ENCODE measurements at regions not wholly inside any gene's neighbourhood (a gene's known extent, or its start where the extent isn't known, plus 50 kb on each side); places are given as distances from the start of the nearest gene placed in this dataset.

DNA sequence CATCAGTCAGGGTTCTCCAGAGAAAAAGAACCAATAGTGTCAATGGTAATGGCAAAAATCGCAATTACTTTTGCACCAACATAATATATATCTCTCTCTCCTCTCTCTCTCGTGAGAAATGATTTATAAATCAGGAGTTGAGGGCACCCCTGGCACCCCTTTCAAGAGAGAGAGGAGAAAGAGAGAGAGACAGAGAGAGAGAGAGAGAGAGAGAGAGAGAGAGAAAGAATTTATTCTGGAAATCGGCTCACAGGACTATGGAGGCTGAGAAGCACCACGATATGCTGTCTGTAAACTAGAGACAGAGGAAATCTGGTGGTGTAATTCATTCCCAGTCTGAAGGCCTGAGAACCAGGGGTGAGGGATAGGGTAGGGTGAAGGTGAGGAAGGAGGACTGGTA lies 201.9 kb upstream of the MAP3K7 start:
- no peak overlapping the region for H3K27ac ChIP-seq
- 3% methylated on average over 4 of the region's 4 CpGs for WGBS (ENCODE audit: missing lambda C conversion rate)
- no peaks in the 10 kb centered on the region for H3K4me1 ChIP-seq
- no peaks in the 10 kb centered on the region for H3K9me3 ChIP-seq
- CTCF ChIA-PET, result no interaction called here
- H3K4me2 ChIP-seq, result no peak overlapping the region
- no peak overlapping the region for H3K4me3 ChIP-seq
- POLR2A ChIA-PET, result no interaction called here
- no peak for ATAC-seq
- no peak for TF ChIP-seq POLR2A (IDR thresholded peaks at IDR 0.05; ENCODE audit: low read length)
- no peak for TF ChIP-seq RCOR1 (IDR thresholded peaks at IDR 0.05; ENCODE audit: low read depth, low read length)
- TF ChIP-seq RFX5 (IDR thresholded peaks at IDR 0.05), result no peak
- TF ChIP-seq CHD2 (IDR thresholded peaks at IDR 0.05; ENCODE audit: low read length, partially characterized antibody), result no peak
- TF ChIP-seq JUN (IDR thresholded peaks at IDR 0.05), result no peak
- TF ChIP-seq EHF (CRISPR knock-in tag; IDR thresholded peaks at IDR 0.05), result no peak
- TF ChIP-seq, protein P1, sequence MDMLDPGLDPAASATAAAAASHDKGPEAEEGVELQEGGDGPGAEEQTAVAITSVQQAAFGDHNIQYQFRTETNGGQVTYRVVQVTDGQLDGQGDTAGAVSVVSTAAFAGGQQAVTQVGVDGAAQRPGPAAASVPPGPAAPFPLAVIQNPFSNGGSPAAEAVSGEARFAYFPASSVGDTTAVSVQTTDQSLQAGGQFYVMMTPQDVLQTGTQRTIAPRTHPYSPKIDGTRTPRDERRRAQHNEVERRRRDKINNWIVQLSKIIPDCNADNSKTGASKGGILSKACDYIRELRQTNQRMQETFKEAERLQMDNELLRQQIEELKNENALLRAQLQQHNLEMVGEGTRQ (IDR thresholded peaks at IDR 0.05), result no peak
- no peak for TF ChIP-seq HOXB13 (CRISPR knock-in tag; IDR thresholded peaks at IDR 0.05; ENCODE audit: low read depth)
- TF ChIP-seq, protein P2, sequence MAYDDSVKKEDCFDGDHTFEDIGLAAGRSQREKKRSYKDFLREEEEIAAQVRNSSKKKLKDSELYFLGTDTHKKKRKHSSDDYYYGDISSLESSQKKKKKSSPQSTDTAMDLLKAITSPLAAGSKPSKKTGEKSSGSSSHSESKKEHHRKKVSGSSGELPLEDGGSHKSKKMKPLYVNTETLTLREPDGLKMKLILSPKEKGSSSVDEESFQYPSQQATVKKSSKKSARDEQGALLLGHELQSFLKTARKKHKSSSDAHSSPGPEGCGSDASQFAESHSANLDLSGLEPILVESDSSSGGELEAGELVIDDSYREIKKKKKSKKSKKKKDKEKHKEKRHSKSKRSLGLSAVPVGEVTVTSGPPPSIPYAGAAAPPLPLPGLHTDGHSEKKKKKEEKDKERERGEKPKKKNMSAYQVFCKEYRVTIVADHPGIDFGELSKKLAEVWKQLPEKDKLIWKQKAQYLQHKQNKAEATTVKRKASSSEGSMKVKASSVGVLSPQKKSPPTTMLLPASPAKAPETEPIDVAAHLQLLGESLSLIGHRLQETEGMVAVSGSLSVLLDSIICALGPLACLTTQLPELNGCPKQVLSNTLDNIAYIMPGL (CRISPR knock-in tag; IDR thresholded peaks at IDR 0.05; ENCODE audit: borderline replicate concordance), result no peak
- no peak for TF ChIP-seq CEBPB (IDR thresholded peaks at IDR 0.05)
- no peak for TF ChIP-seq ZFP36 (IDR thresholded peaks at IDR 0.05; ENCODE audit: borderline replicate concordance, partially characterized antibody)
- TF ChIP-seq RARB (CRISPR knock-in tag; IDR thresholded peaks at IDR 0.05), result no peak
- TF ChIP-seq SREBF2 (IDR thresholded peaks at IDR 0.05), result no peak
- no peak for TF ChIP-seq ZC3H11A (IDR thresholded peaks at IDR 0.05)
- no peak for TF ChIP-seq BHLHE40 (IDR thresholded peaks at IDR 0.05; ENCODE audit: low read depth, low read length)
- no peak for TF ChIP-seq RNF2 (IDR thresholded peaks at IDR 0.05; ENCODE audit: borderline replicate concordance, low read depth)
- TF ChIP-seq, protein P3, sequence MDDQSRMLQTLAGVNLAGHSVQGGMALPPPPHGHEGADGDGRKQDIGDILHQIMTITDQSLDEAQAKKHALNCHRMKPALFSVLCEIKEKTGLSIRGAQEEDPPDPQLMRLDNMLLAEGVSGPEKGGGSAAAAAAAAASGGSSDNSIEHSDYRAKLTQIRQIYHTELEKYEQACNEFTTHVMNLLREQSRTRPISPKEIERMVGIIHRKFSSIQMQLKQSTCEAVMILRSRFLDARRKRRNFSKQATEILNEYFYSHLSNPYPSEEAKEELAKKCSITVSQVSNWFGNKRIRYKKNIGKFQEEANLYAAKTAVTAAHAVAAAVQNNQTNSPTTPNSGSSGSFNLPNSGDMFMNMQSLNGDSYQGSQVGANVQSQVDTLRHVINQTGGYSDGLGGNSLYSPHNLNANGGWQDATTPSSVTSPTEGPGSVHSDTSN (IDR thresholded peaks at IDR 0.05), result no peak
- FAIRE-seq, result no peak
- DNase-seq (ENCODE audit: low read depth in 1 of 2, low spot score in 1 of 2), result no peak

DNA sequence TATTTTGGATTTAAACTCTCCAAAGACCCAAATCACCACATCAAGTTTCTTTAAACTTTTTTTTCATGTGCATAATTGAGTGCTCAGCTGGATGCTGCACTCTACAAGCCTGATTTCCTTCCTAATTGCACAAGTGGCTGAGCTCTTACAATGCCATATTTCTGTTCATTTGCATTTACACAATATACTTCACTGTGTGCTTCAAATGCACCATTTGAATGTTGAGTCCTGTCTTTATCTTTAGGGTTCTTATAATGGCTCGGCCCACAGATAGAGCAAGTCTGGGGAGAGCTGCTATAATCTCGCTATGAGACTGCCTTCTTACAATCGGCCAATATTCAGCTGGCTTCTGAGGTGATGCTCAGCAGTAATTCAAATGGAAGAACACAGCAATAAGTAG lies 200.6 kb upstream of the MAP3K7 start:
- 2% methylated on average over 3 of the region's 3 CpGs for WGBS (ENCODE audit: missing lambda C conversion rate)
- TF ChIP-seq NFE2L2 (conservative IDR thresholded peaks at IDR 0.05; ENCODE audit: low read length) (no peak), EP300 (IDR thresholded peaks at IDR 0.05) (no peak), PHF8 (IDR thresholded peaks at IDR 0.05; ENCODE audit: borderline replicate concordance, low read depth) (no peak), EHF (CRISPR knock-in tag; IDR thresholded peaks at IDR 0.05) (no peak), GATA3 (IDR thresholded peaks at IDR 0.05; ENCODE audit: borderline replicate concordance) (no peak), ESRRA (IDR thresholded peaks at IDR 0.05; ENCODE audit: borderline replicate concordance, low read length) (no peak), MAFK (IDR thresholded peaks at IDR 0.05; ENCODE audit: partially characterized antibody) (no peak), HDAC2 (IDR thresholded peaks at IDR 0.05) (no peak), CEBPB (IDR thresholded peaks at IDR 0.05) (no peak), TP53 (CRISPR knock-in tag; IDR thresholded peaks at IDR 0.05) (no peak), POLR2AphosphoS2 (conservative IDR thresholded peaks at IDR 0.05; ENCODE audit: low read length) (no peak), POLR2A (IDR thresholded peaks at IDR 0.05; ENCODE audit: low read length) (no peak), RAD21 (conservative IDR thresholded peaks at IDR 0.05 in 1 of 2, IDR thresholded peaks at IDR 0.05 in 1 of 2) (no peak), SMC3 (IDR thresholded peaks at IDR 0.05) (no peak)
- TF ChIP-seq, protein P4, sequence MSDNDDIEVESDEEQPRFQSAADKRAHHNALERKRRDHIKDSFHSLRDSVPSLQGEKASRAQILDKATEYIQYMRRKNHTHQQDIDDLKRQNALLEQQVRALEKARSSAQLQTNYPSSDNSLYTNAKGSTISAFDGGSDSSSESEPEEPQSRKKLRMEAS (IDR thresholded peaks at IDR 0.05), result no peak
- TF ChIP-seq, protein P5, sequence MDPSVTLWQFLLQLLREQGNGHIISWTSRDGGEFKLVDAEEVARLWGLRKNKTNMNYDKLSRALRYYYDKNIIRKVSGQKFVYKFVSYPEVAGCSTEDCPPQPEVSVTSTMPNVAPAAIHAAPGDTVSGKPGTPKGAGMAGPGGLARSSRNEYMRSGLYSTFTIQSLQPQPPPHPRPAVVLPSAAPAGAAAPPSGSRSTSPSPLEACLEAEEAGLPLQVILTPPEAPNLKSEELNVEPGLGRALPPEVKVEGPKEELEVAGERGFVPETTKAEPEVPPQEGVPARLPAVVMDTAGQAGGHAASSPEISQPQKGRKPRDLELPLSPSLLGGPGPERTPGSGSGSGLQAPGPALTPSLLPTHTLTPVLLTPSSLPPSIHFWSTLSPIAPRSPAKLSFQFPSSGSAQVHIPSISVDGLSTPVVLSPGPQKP (IDR thresholded peaks at IDR 0.05; ENCODE audit: low read depth, low read length), result no peak
- TF ChIP-seq, protein P6, sequence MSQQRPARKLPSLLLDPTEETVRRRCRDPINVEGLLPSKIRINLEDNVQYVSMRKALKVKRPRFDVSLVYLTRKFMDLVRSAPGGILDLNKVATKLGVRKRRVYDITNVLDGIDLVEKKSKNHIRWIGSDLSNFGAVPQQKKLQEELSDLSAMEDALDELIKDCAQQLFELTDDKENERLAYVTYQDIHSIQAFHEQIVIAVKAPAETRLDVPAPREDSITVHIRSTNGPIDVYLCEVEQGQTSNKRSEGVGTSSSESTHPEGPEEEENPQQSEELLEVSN (IDR thresholded peaks at IDR 0.05; ENCODE audit: borderline replicate concordance, low read depth), result no peak
- TF ChIP-seq, protein P3 (IDR thresholded peaks at IDR 0.05), result no peak
- POLR2A ChIA-PET, result no interaction called here
- DNase-seq (ENCODE audit: low read depth in 1 of 2, low spot score in 1 of 2), result no peak
- CTCF ChIA-PET, result no interaction called here
- Histone ChIP-seq H3K27ac (no peak overlapping the region), H3K4me3 (no peak overlapping the region), H3K4me1 (no peaks in the 10 kb centered on the region), H3K9me3 (no peaks in the 10 kb centered on the region), H3K4me2 (no peak overlapping the region)
- no peak for FAIRE-seq
- ATAC-seq, result no peak
